ENCODE measurements at regions not wholly inside any gene's neighbourhood (a gene's known extent, or its start where the extent isn't known, plus 50 kb on each side); places are given as distances from the start of the nearest gene placed in this dataset.

DNA sequence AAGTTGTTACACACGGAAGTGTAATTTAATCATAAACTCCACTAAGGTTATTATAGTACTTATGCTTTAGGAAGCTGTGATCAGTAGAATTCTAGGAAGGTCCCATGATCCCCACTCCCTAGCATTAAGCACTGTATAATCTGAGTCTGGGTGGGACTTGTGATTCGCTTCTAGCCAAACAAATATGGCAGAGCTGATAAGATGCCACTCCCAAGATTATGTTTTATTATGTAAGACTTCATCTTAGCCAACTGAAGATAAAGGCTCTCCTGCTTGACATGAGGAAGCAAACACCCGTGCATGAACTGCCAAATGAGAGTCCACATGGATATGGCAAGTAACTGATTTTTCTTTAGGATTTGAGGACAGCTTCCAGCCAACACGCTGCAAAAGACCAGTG lies 186.4 kb upstream of the NDST3 start:
- TF ChIP-seq ZNF70 (CRISPR knock-in tag; IDR thresholded peaks at IDR 0.05) (no peak), GLIS3 (CRISPR knock-in tag; IDR thresholded peaks at IDR 0.05) (no peak), ARNTL (CRISPR knock-in tag; IDR thresholded peaks at IDR 0.05; ENCODE audit: borderline replicate concordance, low read depth) (no peak), SNAI2 (CRISPR knock-in tag; IDR thresholded peaks at IDR 0.05) (no peak), ZNF8 (CRISPR knock-in tag; IDR thresholded peaks at IDR 0.05) (no peak), ZFP3 (CRISPR knock-in tag; IDR thresholded peaks at IDR 0.05) (no peak), ZFP30 (CRISPR knock-in tag; IDR thresholded peaks at IDR 0.05) (no peak), ESRRG (CRISPR knock-in tag; IDR thresholded peaks at IDR 0.05) (no peak), ISL1 (CRISPR knock-in tag; IDR thresholded peaks at IDR 0.05) (no peak), TOX (CRISPR knock-in tag; IDR thresholded peaks at IDR 0.05; ENCODE audit: borderline replicate concordance) (no peak)
- TF ChIP-seq, protein P1, sequence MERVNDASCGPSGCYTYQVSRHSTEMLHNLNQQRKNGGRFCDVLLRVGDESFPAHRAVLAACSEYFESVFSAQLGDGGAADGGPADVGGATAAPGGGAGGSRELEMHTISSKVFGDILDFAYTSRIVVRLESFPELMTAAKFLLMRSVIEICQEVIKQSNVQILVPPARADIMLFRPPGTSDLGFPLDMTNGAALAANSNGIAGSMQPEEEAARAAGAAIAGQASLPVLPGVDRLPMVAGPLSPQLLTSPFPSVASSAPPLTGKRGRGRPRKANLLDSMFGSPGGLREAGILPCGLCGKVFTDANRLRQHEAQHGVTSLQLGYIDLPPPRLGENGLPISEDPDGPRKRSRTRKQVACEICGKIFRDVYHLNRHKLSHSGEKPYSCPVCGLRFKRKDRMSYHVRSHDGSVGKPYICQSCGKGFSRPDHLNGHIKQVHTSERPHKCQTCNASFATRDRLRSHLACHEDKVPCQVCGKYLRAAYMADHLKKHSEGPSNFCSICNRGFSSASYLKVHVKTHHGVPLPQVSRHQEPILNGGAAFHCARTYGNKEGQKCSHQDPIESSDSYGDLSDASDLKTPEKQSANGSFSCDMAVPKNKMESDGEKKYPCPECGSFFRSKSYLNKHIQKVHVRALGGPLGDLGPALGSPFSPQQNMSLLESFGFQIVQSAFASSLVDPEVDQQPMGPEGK (CRISPR knock-in tag; IDR thresholded peaks at IDR 0.05; ENCODE audit: borderline replicate concordance): no peak
- TF ChIP-seq, protein P2, sequence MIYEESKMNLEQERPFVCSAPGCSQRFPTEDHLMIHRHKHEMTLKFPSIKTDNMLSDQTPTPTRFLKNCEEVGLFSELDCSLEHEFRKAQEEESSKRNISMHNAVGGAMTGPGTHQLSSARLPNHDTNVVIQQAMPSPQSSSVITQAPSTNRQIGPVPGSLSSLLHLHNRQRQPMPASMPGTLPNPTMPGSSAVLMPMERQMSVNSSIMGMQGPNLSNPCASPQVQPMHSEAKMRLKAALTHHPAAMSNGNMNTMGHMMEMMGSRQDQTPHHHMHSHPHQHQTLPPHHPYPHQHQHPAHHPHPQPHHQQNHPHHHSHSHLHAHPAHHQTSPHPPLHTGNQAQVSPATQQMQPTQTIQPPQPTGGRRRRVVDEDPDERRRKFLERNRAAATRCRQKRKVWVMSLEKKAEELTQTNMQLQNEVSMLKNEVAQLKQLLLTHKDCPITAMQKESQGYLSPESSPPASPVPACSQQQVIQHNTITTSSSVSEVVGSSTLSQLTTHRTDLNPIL (CRISPR knock-in tag; IDR thresholded peaks at IDR 0.05; ENCODE audit: low read depth): no peak
- TF ChIP-seq, protein P3, sequence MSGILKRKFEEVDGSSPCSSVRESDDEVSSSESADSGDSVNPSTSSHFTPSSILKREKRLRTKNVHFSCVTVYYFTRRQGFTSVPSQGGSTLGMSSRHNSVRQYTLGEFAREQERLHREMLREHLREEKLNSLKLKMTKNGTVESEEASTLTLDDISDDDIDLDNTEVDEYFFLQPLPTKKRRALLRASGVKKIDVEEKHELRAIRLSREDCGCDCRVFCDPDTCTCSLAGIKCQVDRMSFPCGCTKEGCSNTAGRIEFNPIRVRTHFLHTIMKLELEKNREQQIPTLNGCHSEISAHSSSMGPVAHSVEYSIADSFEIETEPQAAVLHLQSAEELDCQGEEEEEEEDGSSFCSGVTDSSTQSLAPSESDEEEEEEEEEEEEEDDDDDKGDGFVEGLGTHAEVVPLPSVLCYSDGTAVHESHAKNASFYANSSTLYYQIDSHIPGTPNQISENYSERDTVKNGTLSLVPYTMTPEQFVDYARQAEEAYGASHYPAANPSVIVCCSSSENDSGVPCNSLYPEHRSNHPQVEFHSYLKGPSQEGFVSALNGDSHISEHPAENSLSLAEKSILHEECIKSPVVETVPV (CRISPR knock-in tag; IDR thresholded peaks at IDR 0.05): no peak
- TF ChIP-seq, protein P4, sequence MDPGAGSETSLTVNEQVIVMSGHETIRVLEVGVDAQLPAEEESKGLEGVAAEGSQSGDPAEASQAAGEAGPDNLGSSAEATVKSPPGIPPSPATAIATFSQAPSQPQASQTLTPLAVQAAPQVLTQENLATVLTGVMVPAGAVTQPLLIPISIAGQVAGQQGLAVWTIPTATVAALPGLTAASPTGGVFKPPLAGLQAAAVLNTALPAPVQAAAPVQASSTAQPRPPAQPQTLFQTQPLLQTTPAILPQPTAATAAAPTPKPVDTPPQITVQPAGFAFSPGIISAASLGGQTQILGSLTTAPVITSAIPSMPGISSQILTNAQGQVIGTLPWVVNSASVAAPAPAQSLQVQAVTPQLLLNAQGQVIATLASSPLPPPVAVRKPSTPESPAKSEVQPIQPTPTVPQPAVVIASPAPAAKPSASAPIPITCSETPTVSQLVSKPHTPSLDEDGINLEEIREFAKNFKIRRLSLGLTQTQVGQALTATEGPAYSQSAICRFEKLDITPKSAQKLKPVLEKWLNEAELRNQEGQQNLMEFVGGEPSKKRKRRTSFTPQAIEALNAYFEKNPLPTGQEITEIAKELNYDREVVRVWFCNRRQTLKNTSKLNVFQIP (CRISPR knock-in tag; IDR thresholded peaks at IDR 0.05; ENCODE audit: borderline replicate concordance, low read depth): no peak
